ENCODE measurements at regions not wholly inside any gene's neighbourhood (a gene's known extent, or its start where the extent isn't known, plus 50 kb on each side); places are given as distances from the start of the nearest gene placed in this dataset.

DNA sequence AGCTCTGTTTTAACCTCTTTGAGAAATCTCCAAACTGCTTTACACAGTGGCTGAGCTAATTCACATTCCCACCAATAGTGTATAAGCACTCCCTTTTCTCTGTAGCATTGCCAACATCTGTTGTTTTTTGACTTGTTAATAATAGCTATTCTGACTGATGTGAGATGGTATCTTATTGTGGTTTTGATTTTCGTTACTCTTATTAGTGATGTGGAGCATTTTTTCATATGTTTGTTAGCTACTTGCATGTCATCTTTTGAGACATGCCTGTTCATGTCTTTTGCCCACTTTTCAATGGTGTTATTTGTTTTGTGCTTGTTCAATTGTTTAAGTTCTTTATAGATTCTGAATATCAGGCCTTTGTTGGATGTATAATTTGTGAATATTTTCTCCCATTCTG lies 225.2 kb upstream of the TRPC7 start:
- no peaks in the 10 kb centered on the region for H3K79me1 ChIP-seq (ENCODE audit: low read depth, low read length)
- no peak overlapping the region for H2BK15ac ChIP-seq (ENCODE audit: low read length)
- no peak overlapping the region for H2AFZ ChIP-seq (ENCODE audit: low read length)
- H3K9ac ChIP-seq (replicated peaks in 1 of 4; ENCODE audit: extremely low read depth in 1 of 4, low read depth in 3 of 4, low read length in 3 of 4) = no peak overlapping the region
- H2BK120ac ChIP-seq (replicated peaks; ENCODE audit: low read depth, low read length) = no peak overlapping the region
- ChIA-PET POLR2A (ENCODE audit: partially characterized antibody) (no interaction called here), CTCF (ENCODE audit: partially characterized antibody) (interaction anchor here (1.2 kb wide), 1 partner anchor 62 kb away, joined by 3 read pairs; no protein-coding TSS in a partner anchor)
- peaks cover 0 to 1% (median 0%) of the 10 kb centered on the region in 4 experiments; a peak in 1 of 7 replicates for H3K27me3 ChIP-seq (replicated peaks in 1 of 4; ENCODE audit: control insufficient read depth in 3 of 4, extremely low read depth in 1 of 4, insufficient read depth in 3 of 4, low read length in 3 of 4)
- no peak overlapping the region for H4K91ac ChIP-seq (replicated peaks; ENCODE audit: insufficient read length, low read length)
- 93% methylated on average over 1 of the region's 1 CpG; no CpG with 5 or more reads in 1 of the 2 experiments for WGBS, 2 experiments (ENCODE audit: extremely low coverage in 1 of 2, insufficient coverage in 1 of 2, insufficient read length in 1 of 2, insufficient replicate concordance in 2 of 2, low coverage in 1 of 2, low lambda C conversion rate in 2 of 2, missing lambda C conversion rate in 1 of 2)
- no peak overlapping the region for H2AK5ac ChIP-seq (ENCODE audit: low read depth, low read length)
- H3K36me3 ChIP-seq (ENCODE audit: control insufficient read depth in 2 of 4, insufficient read depth in 4 of 4, low read length in 3 of 4) = no peaks in the 10 kb centered on the region
- no peaks in the 10 kb centered on the region for H4K20me1 ChIP-seq (replicated peaks in 1 of 2; ENCODE audit: control insufficient read depth in 1 of 2, insufficient read depth in 2 of 2, low read length in 2 of 2)
- H3K27ac ChIP-seq (ENCODE audit: low read depth, low read length) = no peak overlapping the region
- no peak overlapping the region for H2BK12ac ChIP-seq (ENCODE audit: low read depth, low read length)
- no peak overlapping the region for H4K5ac ChIP-seq (ENCODE audit: insufficient read length, low read depth, low read length)
- no peak overlapping the region for H3K23ac ChIP-seq (ENCODE audit: insufficient read length)
- H3K4me2 ChIP-seq (ENCODE audit: insufficient read depth in 1 of 2, low read depth in 2 of 2, low read length in 2 of 2) = no peak overlapping the region
- no peak overlapping the region for H3K4ac ChIP-seq (replicated peaks; ENCODE audit: insufficient read length, low read depth, low read length)
- H3K18ac ChIP-seq (ENCODE audit: extremely low read depth, low read length) = no peak overlapping the region
- FAIRE-seq (no peak), DNase-seq (ENCODE audit: low read depth in 1 of 2, low spot score in 2 of 2) (no peak)
- no peak overlapping the region for H4K8ac ChIP-seq (ENCODE audit: extremely low read depth, insufficient read depth, low read length)
- no peak overlapping the region for H2BK5ac ChIP-seq (ENCODE audit: low read depth, low read length)
- H3K4me1 ChIP-seq (replicated peaks in 1 of 4; ENCODE audit: control insufficient read depth in 3 of 4, insufficient read depth in 4 of 4, low read length in 3 of 4) = peaks cover 0 to 3% (median 1%) of the 10 kb centered on the region in 4 experiments; a peak in 3 of 7 replicates
- no peak overlapping the region for H2BK20ac ChIP-seq (ENCODE audit: low read length)
- no peak for TF ChIP-seq MAFK (IDR thresholded peaks at IDR 0.05; ENCODE audit: low read depth, low read length)
- TF ChIP-seq POLR2AphosphoS5 (IDR thresholded peaks at IDR 0.05; ENCODE audit: low read depth, low read length) = no peak
- no peak for TF ChIP-seq SP1 (IDR thresholded peaks at IDR 0.05; ENCODE audit: low read depth, low read length)
- TF ChIP-seq TEAD4 (IDR thresholded peaks at IDR 0.05; ENCODE audit: low read depth, low read length) = no peak
- no peak for TF ChIP-seq CHD2 (IDR thresholded peaks at IDR 0.05; ENCODE audit: low read length)
- TF ChIP-seq FOSL1 (IDR thresholded peaks at IDR 0.05; ENCODE audit: insufficient read depth, low read depth, low read length) = no peak
- TF ChIP-seq EP300 (IDR thresholded peaks at IDR 0.05; ENCODE audit: borderline replicate concordance in 1 of 2, low read depth in 2 of 2, low read length in 2 of 2) = no peak
- TF ChIP-seq KDM4A (IDR thresholded peaks at IDR 0.05; ENCODE audit: low read depth, low read length, severe bottlenecking) = no peak
- no peak for TF ChIP-seq POU5F1 (IDR thresholded peaks at IDR 0.05; ENCODE audit: low read depth, low read length)
- no peak for TF ChIP-seq SIN3A (conservative IDR thresholded peaks at IDR 0.05 in 1 of 2, IDR thresholded peaks at IDR 0.05 in 1 of 2; ENCODE audit: low read depth in 1 of 2, low read length in 2 of 2)
- TF ChIP-seq, protein P1, sequence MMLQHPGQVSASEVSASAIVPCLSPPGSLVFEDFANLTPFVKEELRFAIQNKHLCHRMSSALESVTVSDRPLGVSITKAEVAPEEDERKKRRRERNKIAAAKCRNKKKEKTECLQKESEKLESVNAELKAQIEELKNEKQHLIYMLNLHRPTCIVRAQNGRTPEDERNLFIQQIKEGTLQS (IDR thresholded peaks at IDR 0.05; ENCODE audit: insufficient read depth, low read depth, low read length) = no peak
- H3K14ac ChIP-seq (ENCODE audit: insufficient read length) = no peak overlapping the region
- no peak overlapping the region for H3K4me3 ChIP-seq (ENCODE audit: extremely low read depth in 1 of 4, insufficient read depth in 2 of 4, low read depth in 3 of 4, low read length in 4 of 4)
- H3K56ac ChIP-seq (replicated peaks; ENCODE audit: insufficient read length, low read depth, low read length) = no peak overlapping the region
- peaks cover 0 to 4% of the 10 kb centered on the region in 2 experiments; a peak in 1 of 4 replicates for H3K9me3 ChIP-seq (ENCODE audit: insufficient read depth in 2 of 2, low read depth in 1 of 2, low read length in 1 of 2)
- H3K79me2 ChIP-seq (ENCODE audit: control insufficient read depth in 1 of 2, insufficient read depth in 2 of 2, low read length in 2 of 2) = no peaks in the 10 kb centered on the region
- H3K23me2 ChIP-seq (ENCODE audit: low read depth, low read length) = no peaks in the 10 kb centered on the region

Measured in H1 (cell line).